Glutamatergic neuron (in vitro differentiated cells): ENCODE measurements at regions not wholly inside any gene's neighbourhood (a gene's known extent, or its start where the extent isn't known, plus 50 kb on each side); places are given as distances from the start of the nearest gene placed in this dataset.
"Not testable (repeated sequence)": the region's sequence is repeated elsewhere in the genome, so short reads cannot be mapped to it uniquely, and the experiment has no call there.

Source experiments
- DNase-seq: peaks from one replicate; pipeline ENCODE4 v3.0.0; 2022
- H3K27ac Mint-ChIP-seq: one replicate; pipeline ENCODE4 v1.8.0; 2020; ENCODE audit warnings: mild to moderate bottlenecking, mixed read lengths, inconsistent platforms; ENCODE audit not compliant: unreplicated experiment
- H3K27me3 Mint-ChIP-seq: one replicate; pipeline ENCODE4 v1.8.0; 2020; ENCODE audit warnings: mild to moderate bottlenecking, moderate library complexity, mixed read lengths, inconsistent platforms; ENCODE audit not compliant: unreplicated experiment
- H3K36me3 Mint-ChIP-seq: one replicate; pipeline ENCODE4 v1.8.0; 2020; ENCODE audit warnings: mild to moderate bottlenecking, mixed read lengths, inconsistent platforms; ENCODE audit not compliant: unreplicated experiment
- H3K4me1 Mint-ChIP-seq: one replicate; pipeline ENCODE4 v1.8.0; 2020; ENCODE audit warnings: mild to moderate bottlenecking, low read depth, mixed read lengths, inconsistent platforms; ENCODE audit not compliant: unreplicated experiment
- H3K4me3 Mint-ChIP-seq: one replicate; pipeline ENCODE4 v1.8.0; 2020; ENCODE audit warnings: mild to moderate bottlenecking, mixed read lengths, inconsistent platforms; ENCODE audit not compliant: unreplicated experiment
- H3K9me3 Mint-ChIP-seq: one replicate; pipeline ENCODE4 v1.8.0; 2020; ENCODE audit warnings: mild to moderate bottlenecking, moderate library complexity, mixed read lengths, inconsistent platforms; ENCODE audit not compliant: unreplicated experiment
- TF ChIP-seq, protein P1 (sequence below): fragments of 200-600 bp; sonication (generic); IDR thresholded peaks from one replicate; pipeline ENCODE4 v1.5.0; 2021; ENCODE audit not compliant: partially characterized antibody, unreplicated experiment

DNA sequence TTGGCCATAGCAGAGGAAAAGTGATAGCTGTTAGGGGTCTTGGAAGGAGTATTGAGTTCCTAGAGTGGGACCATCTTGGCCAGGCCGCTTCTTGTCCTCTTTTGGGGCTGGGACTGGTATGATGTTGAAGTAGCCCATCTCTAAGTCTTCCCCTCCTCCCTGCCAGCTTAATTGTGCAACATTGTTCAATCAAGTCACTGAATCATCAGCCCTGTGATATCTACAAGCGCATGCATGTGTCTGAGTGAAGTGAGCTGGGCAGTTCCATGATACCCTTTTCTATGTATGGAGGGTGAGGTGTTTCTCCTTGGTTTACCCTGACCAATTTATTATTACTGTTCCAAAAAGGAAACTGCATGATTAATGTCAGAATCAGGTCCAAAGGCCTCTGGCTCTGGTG is 112.2 kb downstream of the C9orf152 start:
- H3K36me3 Mint-ChIP-seq = no peaks in the 10 kb centered on the region
- peaks cover 64% of the 10 kb centered on the region for H3K4me1 Mint-ChIP-seq
- TF ChIP-seq, protein P1, sequence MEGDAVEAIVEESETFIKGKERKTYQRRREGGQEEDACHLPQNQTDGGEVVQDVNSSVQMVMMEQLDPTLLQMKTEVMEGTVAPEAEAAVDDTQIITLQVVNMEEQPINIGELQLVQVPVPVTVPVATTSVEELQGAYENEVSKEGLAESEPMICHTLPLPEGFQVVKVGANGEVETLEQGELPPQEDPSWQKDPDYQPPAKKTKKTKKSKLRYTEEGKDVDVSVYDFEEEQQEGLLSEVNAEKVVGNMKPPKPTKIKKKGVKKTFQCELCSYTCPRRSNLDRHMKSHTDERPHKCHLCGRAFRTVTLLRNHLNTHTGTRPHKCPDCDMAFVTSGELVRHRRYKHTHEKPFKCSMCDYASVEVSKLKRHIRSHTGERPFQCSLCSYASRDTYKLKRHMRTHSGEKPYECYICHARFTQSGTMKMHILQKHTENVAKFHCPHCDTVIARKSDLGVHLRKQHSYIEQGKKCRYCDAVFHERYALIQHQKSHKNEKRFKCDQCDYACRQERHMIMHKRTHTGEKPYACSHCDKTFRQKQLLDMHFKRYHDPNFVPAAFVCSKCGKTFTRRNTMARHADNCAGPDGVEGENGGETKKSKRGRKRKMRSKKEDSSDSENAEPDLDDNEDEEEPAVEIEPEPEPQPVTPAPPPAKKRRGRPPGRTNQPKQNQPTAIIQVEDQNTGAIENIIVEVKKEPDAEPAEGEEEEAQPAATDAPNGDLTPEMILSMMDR = no peak
- peaks cover 20% of the 10 kb centered on the region for H3K9me3 Mint-ChIP-seq
- peak overlapping the region; percentile 49 for H3K4me3 Mint-ChIP-seq
- peaks cover 21% of the 10 kb centered on the region for H3K27me3 Mint-ChIP-seq
- H3K27ac Mint-ChIP-seq = peak overlapping the region; percentile 89
- no peak for DNase-seq

- peaks cover 67% of the 10 kb centered on the region for H3K4me1 Mint-ChIP-seq
- peaks cover 23% of the 10 kb centered on the region for H3K9me3 Mint-ChIP-seq
- not testable (repeated sequence) for H3K36me3 Mint-ChIP-seq, DNase-seq
- H3K27me3 Mint-ChIP-seq = peaks cover 21% of the 10 kb centered on the region
- H3K4me3 Mint-ChIP-seq = peak overlapping the region; percentile 70
- H3K27ac Mint-ChIP-seq = peak overlapping the region; percentile 97
Observed at GRCh38 chr9:110096674-110097073, 111.3 kb downstream of the C9orf152 start.

GRCh38 chr9:110099236-110100095 is 108.5 kb downstream of the C9orf152 start:
- Mint-ChIP-seq H3K27ac (peak overlapping the region; percentile 100), H3K4me1 (peaks cover 79% of the 10 kb centered on the region), H3K4me3 (peak overlapping the region; percentile 76), H3K9me3 (peaks cover 31% of the 10 kb centered on the region), H3K36me3 (no peaks in the 10 kb centered on the region), H3K27me3 (peaks cover 23% of the 10 kb centered on the region)
- TF ChIP-seq, protein P1 = no peak
- DNase-seq = peak; percentile 66

DNA sequence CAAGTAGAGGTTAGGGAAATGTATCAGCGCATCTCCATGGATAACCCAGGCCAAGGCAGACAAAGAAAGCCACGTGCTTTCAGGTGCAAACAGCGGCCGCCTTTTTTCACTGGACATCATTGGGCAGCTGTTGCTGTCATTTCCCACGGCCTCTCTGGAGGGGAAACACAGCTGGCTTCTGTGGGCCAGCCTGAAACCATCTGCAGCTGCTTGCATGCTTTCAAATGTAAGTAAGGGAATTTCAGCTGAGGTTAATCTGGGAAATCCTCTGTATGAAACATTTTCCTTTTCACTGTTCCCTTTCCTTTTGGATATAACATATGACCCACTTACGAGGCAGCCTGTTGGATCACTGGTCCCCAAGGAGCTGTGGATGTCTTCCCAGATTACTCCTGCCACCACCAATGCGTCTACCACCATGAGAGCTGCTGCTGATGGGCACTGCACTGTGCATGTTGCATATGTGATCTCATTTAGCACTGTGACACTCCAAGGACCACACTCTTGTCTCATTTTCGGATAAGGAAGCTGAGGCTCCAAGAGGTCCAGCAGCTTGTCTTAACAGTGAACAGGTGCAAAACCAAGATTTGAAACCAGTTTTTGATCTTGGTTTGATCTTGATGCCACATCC is 106.3 kb downstream of the C9orf152 start:
- TF ChIP-seq, protein P1 = no peak
- peak; percentile 51 for DNase-seq
- Mint-ChIP-seq H3K27me3 (peaks cover 23% of the 10 kb centered on the region), H3K4me3 (peak overlapping the region; percentile 30), H3K27ac (peak overlapping the region; percentile 100), H3K9me3 (peaks cover 29% of the 10 kb centered on the region), H3K4me1 (peaks cover 79% of the 10 kb centered on the region), H3K36me3 (no peaks in the 10 kb centered on the region)

DNA sequence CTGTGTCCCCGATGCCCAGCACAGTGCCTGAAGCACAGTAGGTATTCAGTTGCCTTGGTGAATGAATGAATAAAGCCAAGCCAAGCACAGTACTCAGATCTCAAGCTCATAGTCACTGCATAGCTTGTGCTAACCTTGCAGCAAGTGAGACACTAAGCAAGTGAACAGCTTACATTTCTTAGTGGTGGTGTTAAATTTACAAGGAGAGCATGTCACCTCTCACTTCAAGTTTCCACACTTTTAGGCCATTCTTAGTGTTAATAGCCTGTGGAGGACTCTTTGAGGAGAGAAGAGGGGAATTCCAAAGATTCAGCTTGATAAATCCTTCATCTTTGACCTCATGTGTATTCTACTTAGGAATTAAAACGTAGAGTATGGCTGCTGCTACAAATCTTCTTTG is 104.7 kb downstream of the C9orf152 start:
- H3K27ac Mint-ChIP-seq = peak overlapping the region; percentile 89
- H3K27me3 Mint-ChIP-seq = peaks cover 23% of the 10 kb centered on the region
- no peak for DNase-seq
- TF ChIP-seq, protein P1 = no peak
- peak overlapping the region; percentile 82 for H3K4me3 Mint-ChIP-seq
- H3K4me1 Mint-ChIP-seq = peaks cover 81% of the 10 kb centered on the region
- H3K9me3 Mint-ChIP-seq = peaks cover 29% of the 10 kb centered on the region
- no peaks in the 10 kb centered on the region for H3K36me3 Mint-ChIP-seq
